SK-N-SH (cell line): ENCODE measurements at regions not wholly inside any gene's neighbourhood (a gene's known extent, or its start where the extent isn't known, plus 50 kb on each side); places are given as distances from the start of the nearest gene placed in this dataset.

Experiments used
- CTCF ChIA-PET: fragments of 300-600, 350-600 bp; formaldehyde crosslinking; extraction: SDS; loops from one replicate; lab custom pipeline; 2021; lab: Yijun Ruan, JAX
- POLR2A ChIA-PET: fragments of 350-600 bp; sonication (Branson Sonifier 250); formaldehyde crosslinking; extraction: SDS; loops from one replicate; lab custom pipeline; 2020; ENCODE audit warnings: antibody characterized with exemption, inconsistent platforms; lab: Yijun Ruan, JAX
- DNase-seq: peaks from one replicate; pipeline ENCODE4 v3.0.0; 2012
- H2AFZ ChIP-seq: fragments of 200-600 bp; sonication (generic); 2 replicates; pipeline ENCODE4 v1.8.1; 2016; ENCODE audit warnings: antibody characterized with exemption, mild to moderate bottlenecking, low read depth
- H3F3A ChIP-seq: fragments of 200-600 bp; sonication (generic); replicated peaks from 2 replicates; pipeline ENCODE3; 2016; ENCODE audit warnings: antibody characterized with exemption, mild to moderate bottlenecking; ENCODE audit not compliant: insufficient read depth
- H3K27ac ChIP-seq, 2 experiments: fragments of 200-500 bp in 1 of 2; fragments of 200-600 bp in 1 of 2; sonication (Bioruptor generic) in 1 of 2; sonication (generic), shearing (Covaris generic) in 1 of 2; 2 replicates each; pipeline versions ENCODE4 v1.5.1 to v1.6.1; 2014 to 2016; ENCODE audit warnings: low read depth in 2 of 2, inconsistent platforms in 1 of 2, low read length in 1 of 2, mild to moderate bottlenecking in 1 of 2, mixed read lengths in 1 of 2
- H3K27me3 ChIP-seq: fragments of 200-600 bp; sonication (generic), shearing (Covaris generic); 2 replicates; pipeline ENCODE4 v1.6.1; 2016; ENCODE audit warnings: mixed run types; ENCODE audit not compliant: insufficient read depth
- H3K36me3 ChIP-seq, 2 experiments: fragments of 200-500 bp in 1 of 2; fragments of 200-600 bp in 1 of 2; sonication (Bioruptor generic) in 1 of 2; sonication (generic) in 1 of 2; replicated peaks in 1 of 2; 2 replicates each; pipeline versions ENCODE3 to v1.5.1; 2014 to 2016; ENCODE audit warnings: low read length in 1 of 2, mild to moderate bottlenecking in 1 of 2; ENCODE audit not compliant: insufficient read depth in 2 of 2, control insufficient read depth in 1 of 2
- H3K4me1 ChIP-seq, 2 experiments: fragments of 200-500 bp in 1 of 2; fragments of 200-600 bp in 1 of 2; sonication (Bioruptor generic) in 1 of 2; sonication (generic), shearing (Covaris generic) in 1 of 2; 2 replicates each; pipeline versions ENCODE4 v1.5.1 to v1.6.1; 2014 to 2016; ENCODE audit warnings: low read depth in 1 of 2, low read length in 1 of 2, mixed run types in 1 of 2; ENCODE audit not compliant: insufficient read depth in 2 of 2, control insufficient read depth in 1 of 2
- H3K4me2 ChIP-seq: fragments of 200-600 bp; sonication (generic), shearing (Covaris generic); 2 replicates; pipeline ENCODE4 v1.6.1; 2017; ENCODE audit warnings: mixed run types
- H3K4me3 ChIP-seq, 2 experiments: fragments of 200-500 bp in 1 of 2; fragments of 200-600 bp in 1 of 2; sonication (Bioruptor generic) in 1 of 2; sonication (generic), shearing (Covaris generic) in 1 of 2; 2 replicates each; pipeline versions ENCODE4 v1.5.1 to v1.8.1; 2014 to 2016; ENCODE audit warnings: low read depth in 2 of 2, inconsistent platforms in 1 of 2, low read length in 1 of 2, mild to moderate bottlenecking in 1 of 2, mixed read lengths in 1 of 2, moderate library complexity in 1 of 2
- H3K79me2 ChIP-seq: fragments of 200-600 bp; sonication (generic); 2 replicates; pipeline ENCODE4 v1.8.1; 2017; ENCODE audit warnings: mild to moderate bottlenecking; ENCODE audit not compliant: insufficient read depth
- H3K9ac ChIP-seq: fragments of 200-600 bp; sonication (generic); 2 replicates; pipeline ENCODE4 v1.6.1; 2017; ENCODE audit warnings: mixed run types
- H3K9me2 ChIP-seq: fragments of 200-600 bp; sonication (generic); 2 replicates; pipeline ENCODE4 v1.6.1; 2017; ENCODE audit warnings: mixed run types
- H3K9me3 ChIP-seq: fragments of 200-600 bp; sonication (generic); 2 replicates; pipeline ENCODE4 v1.6.1; 2017; ENCODE audit warnings: mixed run types, mild to moderate bottlenecking, moderate library complexity
- H4K20me1 ChIP-seq: fragments of 200-600 bp; sonication (generic); 2 replicates; pipeline ENCODE4 v1.6.1; 2017; ENCODE audit warnings: mild to moderate bottlenecking, mixed run types; ENCODE audit not compliant: insufficient read depth
- ELF1 ChIP-seq: IDR thresholded peaks from 2 replicates; pipeline ENCODE4 v1.4.0; 2012
- EP300 ChIP-seq, 2 experiments: IDR thresholded peaks; 2 replicates each; pipeline versions ENCODE4 v1.4.0 to v1.6.1; 2012; ENCODE audit warnings: borderline replicate concordance in 1 of 2, low read depth in 1 of 2, low read length in 1 of 2
- EZH2phosphoT487 ChIP-seq: fragments of 200-600 bp; sonication (generic); IDR thresholded peaks from 2 replicates; pipeline ENCODE4 v1.6.1; 2017; ENCODE audit warnings: low read depth, mixed run types, mild to moderate bottlenecking, antibody characterized with exemption, moderate library complexity, borderline replicate concordance
- FOSL2 ChIP-seq: IDR thresholded peaks from 2 replicates; pipeline ENCODE4 v1.4.0; 2012; ENCODE audit warnings: low read depth, mild to moderate bottlenecking, moderate library complexity, borderline replicate concordance
- FOXJ3 ChIP-seq: sonication (generic); formaldehyde crosslinking; IDR thresholded peaks from 2 replicates; pipeline ENCODE4 v1.5.1; 2020; ENCODE audit warnings: mild to moderate bottlenecking, missing genetic modification reagents
- GATA2 ChIP-seq: sonication (generic); formaldehyde crosslinking; IDR thresholded peaks from 2 replicates; pipeline ENCODE4 v1.5.0; 2020; ENCODE audit warnings: mild to moderate bottlenecking, missing genetic modification reagents
- NFIC ChIP-seq: IDR thresholded peaks from 2 replicates; pipeline ENCODE4 v1.4.0; 2012; ENCODE audit warnings: borderline replicate concordance
- RFX5 ChIP-seq: IDR thresholded peaks from 2 replicates; pipeline ENCODE4 v1.6.1; 2012; ENCODE audit warnings: mild to moderate bottlenecking, improper control_type of control experiment, low read length
- TEAD4 ChIP-seq: IDR thresholded peaks from 2 replicates; pipeline ENCODE4 v1.4.0; 2012; ENCODE audit warnings: mild to moderate bottlenecking, borderline replicate concordance; ENCODE audit not compliant: insufficient read depth
- WGBS: methylation state at CpG from one replicate; pipeline ENCODE4 v1.1.6; 2017; ENCODE audit warnings: low lambda C conversion rate; 5-methylcytosine and 5-hydroxymethylcytosine counted together
- TF ChIP-seq, protein P1 (sequence below): IDR thresholded peaks from 2 replicates; pipeline ENCODE4 v1.4.0; 2012; ENCODE audit warnings: low read depth, borderline replicate concordance
- TF ChIP-seq, protein P2 (sequence below): IDR thresholded peaks from 2 replicates; pipeline ENCODE4 v1.6.1; 2012; ENCODE audit warnings: mild to moderate bottlenecking, low read depth, low read length, moderate library complexity

DNA sequence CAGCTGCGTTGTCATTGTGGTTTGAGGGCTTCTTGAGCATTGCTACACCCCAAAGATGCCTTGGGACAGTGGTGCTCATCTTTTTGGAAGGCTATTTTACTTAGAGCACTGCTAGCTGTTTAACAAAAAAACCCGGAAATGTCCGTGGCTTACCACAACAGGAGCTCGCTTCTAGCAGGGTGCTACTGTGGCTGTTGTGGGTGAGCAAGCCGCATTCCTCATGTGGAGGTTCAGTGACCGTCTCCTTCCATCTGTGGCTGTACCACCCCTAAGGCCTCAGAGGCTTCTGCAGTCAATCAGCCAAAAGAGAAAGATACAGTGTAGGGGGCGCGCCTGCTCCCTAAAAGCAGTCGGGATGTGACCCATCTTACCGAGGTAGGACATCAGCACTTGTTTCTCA, 1004.2 kb downstream of the UQCRFS1 start (continued):
- TF ChIP-seq EZH2phosphoT487 (no peak), GATA2 (CRISPR knock-in tag) (no peak)

DNA sequence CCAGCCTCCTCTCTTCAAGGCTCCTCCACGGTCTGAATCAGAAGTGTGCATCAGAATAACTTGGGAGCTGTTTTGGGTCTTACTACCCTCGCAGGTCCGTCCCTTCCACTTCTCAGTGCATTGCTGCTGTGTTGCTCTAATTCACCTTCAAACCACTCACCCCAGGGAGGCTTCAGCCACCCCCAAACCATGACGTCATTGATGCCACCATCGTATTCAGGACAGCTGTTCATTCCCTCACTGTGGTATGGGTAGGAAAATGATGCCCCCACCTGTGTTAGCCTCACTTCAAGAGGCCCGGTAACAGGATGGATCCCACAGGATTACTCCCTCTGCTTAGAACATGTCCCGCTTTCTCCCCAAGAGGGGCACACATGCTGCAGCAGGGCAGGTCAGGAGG, 1005.7 kb downstream of the UQCRFS1 start:
- Histone ChIP-seq H2AFZ (no peak overlapping the region), H3K9me3 (no peaks in the 10 kb centered on the region), H3K4me3 (no peak overlapping the region), H3K27ac (no peak overlapping the region), H3K27me3 (no peaks in the 10 kb centered on the region), H3K9ac (no peak overlapping the region), H3K36me3 (no peaks in the 10 kb centered on the region), H4K20me1 (no peaks in the 10 kb centered on the region), H3K9me2 (no peaks in the 10 kb centered on the region), H3K79me2 (no peaks in the 10 kb centered on the region), H3K4me1 (no peaks in the 10 kb centered on the region), H3F3A (no peaks in the 10 kb centered on the region), H3K4me2 (no peak overlapping the region)
- DNase-seq: no peak
- WGBS: 4% methylated on average over 7 of the region's 7 CpGs
- CTCF ChIA-PET: no interaction called here
- POLR2A ChIA-PET: no interaction called here
- TF ChIP-seq, protein P1, sequence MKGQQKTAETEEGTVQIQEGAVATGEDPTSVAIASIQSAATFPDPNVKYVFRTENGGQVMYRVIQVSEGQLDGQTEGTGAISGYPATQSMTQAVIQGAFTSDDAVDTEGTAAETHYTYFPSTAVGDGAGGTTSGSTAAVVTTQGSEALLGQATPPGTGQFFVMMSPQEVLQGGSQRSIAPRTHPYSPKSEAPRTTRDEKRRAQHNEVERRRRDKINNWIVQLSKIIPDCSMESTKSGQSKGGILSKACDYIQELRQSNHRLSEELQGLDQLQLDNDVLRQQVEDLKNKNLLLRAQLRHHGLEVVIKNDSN: no peak
- TF ChIP-seq, protein P2, sequence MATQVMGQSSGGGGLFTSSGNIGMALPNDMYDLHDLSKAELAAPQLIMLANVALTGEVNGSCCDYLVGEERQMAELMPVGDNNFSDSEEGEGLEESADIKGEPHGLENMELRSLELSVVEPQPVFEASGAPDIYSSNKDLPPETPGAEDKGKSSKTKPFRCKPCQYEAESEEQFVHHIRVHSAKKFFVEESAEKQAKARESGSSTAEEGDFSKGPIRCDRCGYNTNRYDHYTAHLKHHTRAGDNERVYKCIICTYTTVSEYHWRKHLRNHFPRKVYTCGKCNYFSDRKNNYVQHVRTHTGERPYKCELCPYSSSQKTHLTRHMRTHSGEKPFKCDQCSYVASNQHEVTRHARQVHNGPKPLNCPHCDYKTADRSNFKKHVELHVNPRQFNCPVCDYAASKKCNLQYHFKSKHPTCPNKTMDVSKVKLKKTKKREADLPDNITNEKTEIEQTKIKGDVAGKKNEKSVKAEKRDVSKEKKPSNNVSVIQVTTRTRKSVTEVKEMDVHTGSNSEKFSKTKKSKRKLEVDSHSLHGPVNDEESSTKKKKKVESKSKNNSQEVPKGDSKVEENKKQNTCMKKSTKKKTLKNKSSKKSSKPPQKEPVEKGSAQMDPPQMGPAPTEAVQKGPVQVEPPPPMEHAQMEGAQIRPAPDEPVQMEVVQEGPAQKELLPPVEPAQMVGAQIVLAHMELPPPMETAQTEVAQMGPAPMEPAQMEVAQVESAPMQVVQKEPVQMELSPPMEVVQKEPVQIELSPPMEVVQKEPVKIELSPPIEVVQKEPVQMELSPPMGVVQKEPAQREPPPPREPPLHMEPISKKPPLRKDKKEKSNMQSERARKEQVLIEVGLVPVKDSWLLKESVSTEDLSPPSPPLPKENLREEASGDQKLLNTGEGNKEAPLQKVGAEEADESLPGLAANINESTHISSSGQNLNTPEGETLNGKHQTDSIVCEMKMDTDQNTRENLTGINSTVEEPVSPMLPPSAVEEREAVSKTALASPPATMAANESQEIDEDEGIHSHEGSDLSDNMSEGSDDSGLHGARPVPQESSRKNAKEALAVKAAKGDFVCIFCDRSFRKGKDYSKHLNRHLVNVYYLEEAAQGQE: no peak
- TF ChIP-seq RFX5: no peak
- TF ChIP-seq TEAD4: no peak
- no peak for TF ChIP-seq EP300 (IDR thresholded peaks at IDR 0.05; ENCODE audit: borderline replicate concordance in 1 of 2, low read depth in 1 of 2, low read length in 1 of 2)
- TF ChIP-seq NFIC: no peak
- TF ChIP-seq FOSL2: no peak

DNA sequence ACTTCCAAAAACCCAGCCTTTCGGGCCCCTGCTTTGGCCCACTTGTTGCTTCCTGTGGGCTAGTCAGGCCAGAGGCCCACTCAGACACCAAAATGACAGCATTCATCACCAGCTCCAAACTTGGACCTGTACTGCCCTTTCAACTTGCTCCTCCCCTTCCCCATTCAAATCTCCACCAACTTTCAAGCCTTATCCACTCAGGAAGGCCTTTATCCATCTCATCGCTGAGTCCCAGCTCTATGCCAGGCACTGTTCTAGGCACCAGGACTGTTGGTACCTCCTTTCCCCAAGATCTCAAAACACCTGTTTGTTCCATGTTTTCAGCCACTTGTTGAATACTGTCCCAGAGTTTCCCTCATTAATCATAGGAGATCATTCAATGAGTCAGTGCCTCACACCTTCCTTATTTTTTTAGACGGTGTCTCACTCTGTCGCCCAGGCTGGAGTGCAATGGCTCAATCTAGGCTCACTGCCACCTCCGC, 1011.4 kb downstream of the UQCRFS1 start:
- no peak for DNase-seq
- ChIA-PET CTCF (no interaction called here), POLR2A (no interaction called here)
- Histone ChIP-seq H3K27ac (no peak overlapping the region), H3K27me3 (no peaks in the 10 kb centered on the region; the same call in 1 of the 2 replicates), H3K4me2 (no peak overlapping the region), H3K9me2 (no peaks in the 10 kb centered on the region), H3F3A (no peaks in the 10 kb centered on the region), H3K4me3 (no peak overlapping the region), H3K9ac (no peak overlapping the region), H2AFZ (no peak overlapping the region), H3K36me3 (no peaks in the 10 kb centered on the region), H3K79me2 (no peaks in the 10 kb centered on the region), H3K4me1 (no peaks in the 10 kb centered on the region), H3K9me3 (no peaks in the 10 kb centered on the region), H4K20me1 (no peaks in the 10 kb centered on the region)
- 19% methylated on average over 5 of the region's 5 CpGs for WGBS
- no peak for TF ChIP-seq FOXJ3 (CRISPR knock-in tag)
- TF ChIP-seq ELF1: no peak
- no peak for TF ChIP-seq FOSL2
